ENCODE measurements at regions not wholly inside any gene's neighbourhood (a gene's known extent, or its start where the extent isn't known, plus 50 kb on each side); places are given as distances from the start of the nearest gene placed in this dataset.

- Histone ChIP-seq H3K9me2 (ENCODE audit: insufficient read depth) (no peaks in the 10 kb centered on the region), H3K9ac (ENCODE audit: low read length) (no peak overlapping the region), H3K27me3 (ENCODE audit: insufficient read depth, low read length) (peaks cover 7% of the 10 kb centered on the region), H4K20me1 (ENCODE audit: insufficient read depth) (no peaks in the 10 kb centered on the region), H3K36me3 (ENCODE audit: control insufficient read depth in 1 of 2, insufficient read depth in 2 of 2, low read length in 2 of 2) (no peaks in the 10 kb centered on the region), H3K4me2 (ENCODE audit: low read length) (no peak overlapping the region), H3K9me3 (ENCODE audit: control insufficient read depth in 1 of 2, insufficient read depth in 1 of 2, low read depth in 1 of 2, low read length in 2 of 2) (no peaks in the 10 kb centered on the region), H2AFZ (ENCODE audit: low read depth, low read length, poor library complexity, severe bottlenecking) (no peak overlapping the region), H3K4me3 (replicated peaks in 1 of 2; ENCODE audit: low read depth in 1 of 2, low read length in 2 of 2) (no peak overlapping the region), H3K27ac (ENCODE audit: low read depth, low read length) (no peak overlapping the region), H3K79me2 (ENCODE audit: insufficient read depth, low read length) (no peaks in the 10 kb centered on the region), H3K4me1 (ENCODE audit: control insufficient read depth in 1 of 2, insufficient read depth in 2 of 2, low read length in 2 of 2) (no peaks in the 10 kb centered on the region)
- TF ChIP-seq ZNF274 (IDR thresholded peaks at IDR 0.05; ENCODE audit: low read depth, low read length) = no peak
- TF ChIP-seq REST (IDR thresholded peaks at IDR 0.05; ENCODE audit: low read depth) = no peak
- TF ChIP-seq RAD21 (IDR thresholded peaks at IDR 0.05; ENCODE audit: low read depth) = no peak
- no peak for TF ChIP-seq SP1 (IDR thresholded peaks at IDR 0.05; ENCODE audit: low read depth)
- TF ChIP-seq ZFX (IDR thresholded peaks at IDR 0.05) = no peak
- TF ChIP-seq YY1 (IDR thresholded peaks at IDR 0.05; ENCODE audit: extremely low read depth, insufficient replicate concordance, low read depth, low read length) = no peak
- no peak for TF ChIP-seq CEBPB (IDR thresholded peaks at IDR 0.05; ENCODE audit: low read depth)
- TF ChIP-seq POLR2AphosphoS5 (IDR thresholded peaks at IDR 0.05; ENCODE audit: low read depth, low read length) = no peak
- TF ChIP-seq CBX3 (IDR thresholded peaks at IDR 0.05; ENCODE audit: low read depth) = no peak
- TF ChIP-seq, protein P1, sequence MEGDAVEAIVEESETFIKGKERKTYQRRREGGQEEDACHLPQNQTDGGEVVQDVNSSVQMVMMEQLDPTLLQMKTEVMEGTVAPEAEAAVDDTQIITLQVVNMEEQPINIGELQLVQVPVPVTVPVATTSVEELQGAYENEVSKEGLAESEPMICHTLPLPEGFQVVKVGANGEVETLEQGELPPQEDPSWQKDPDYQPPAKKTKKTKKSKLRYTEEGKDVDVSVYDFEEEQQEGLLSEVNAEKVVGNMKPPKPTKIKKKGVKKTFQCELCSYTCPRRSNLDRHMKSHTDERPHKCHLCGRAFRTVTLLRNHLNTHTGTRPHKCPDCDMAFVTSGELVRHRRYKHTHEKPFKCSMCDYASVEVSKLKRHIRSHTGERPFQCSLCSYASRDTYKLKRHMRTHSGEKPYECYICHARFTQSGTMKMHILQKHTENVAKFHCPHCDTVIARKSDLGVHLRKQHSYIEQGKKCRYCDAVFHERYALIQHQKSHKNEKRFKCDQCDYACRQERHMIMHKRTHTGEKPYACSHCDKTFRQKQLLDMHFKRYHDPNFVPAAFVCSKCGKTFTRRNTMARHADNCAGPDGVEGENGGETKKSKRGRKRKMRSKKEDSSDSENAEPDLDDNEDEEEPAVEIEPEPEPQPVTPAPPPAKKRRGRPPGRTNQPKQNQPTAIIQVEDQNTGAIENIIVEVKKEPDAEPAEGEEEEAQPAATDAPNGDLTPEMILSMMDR (IDR thresholded peaks at IDR 0.05 in 2 of 3, conservative IDR thresholded peaks at IDR 0.05 in 1 of 3; ENCODE audit: borderline replicate concordance in 1 of 3, insufficient read depth in 1 of 3, low read depth in 2 of 3, low read length in 2 of 3) = no peak
- no peak for TF ChIP-seq JUND (IDR thresholded peaks at IDR 0.05)
- RAD21 ChIA-PET (ENCODE audit: low non-redundant PET in 1 of 2, low total read pairs in 2 of 2, uncharacterized antibody in 2 of 2, unreplicated experiment in 2 of 2) = no interaction called here
- BruUV-seq (replicated peaks) = no TSS peak
- DNase-seq (ENCODE audit: low read depth, low spot score) (no peak), ATAC-seq (no peak)
- CTCF ChIA-PET = no interaction called here
- POLR2A ChIA-PET = no interaction called here
- intact Hi-C loops (cut with micrococcal nuclease) = no loop called here
Observed at GRCh38 chr20:41769592-41770018, 151.4 kb upstream of the CHD6 start.
